SK-N-SH (cell line): ENCODE measurements at regions not wholly inside any gene's neighbourhood (a gene's known extent, or its start where the extent isn't known, plus 50 kb on each side); places are given as distances from the start of the nearest gene placed in this dataset.

Experiments
- CTCF ChIA-PET: fragments of 300-600, 350-600 bp; formaldehyde crosslinking; extraction: SDS; loops from one replicate; lab custom pipeline; 2021; lab: Yijun Ruan, JAX
- POLR2A ChIA-PET: fragments of 350-600 bp; sonication (Branson Sonifier 250); formaldehyde crosslinking; extraction: SDS; loops from one replicate; lab custom pipeline; 2020; ENCODE audit warnings: antibody characterized with exemption, inconsistent platforms; lab: Yijun Ruan, JAX
- DNase-seq: peaks from one replicate; pipeline ENCODE4 v3.0.0; 2012
- H2AFZ ChIP-seq: fragments of 200-600 bp; sonication (generic); 2 replicates; pipeline ENCODE4 v1.8.1; 2016; ENCODE audit warnings: antibody characterized with exemption, mild to moderate bottlenecking, low read depth
- H3F3A ChIP-seq: fragments of 200-600 bp; sonication (generic); replicated peaks from 2 replicates; pipeline ENCODE3; 2016; ENCODE audit warnings: antibody characterized with exemption, mild to moderate bottlenecking; ENCODE audit not compliant: insufficient read depth
- H3K27ac ChIP-seq, 2 experiments: fragments of 200-500 bp in 1 of 2; fragments of 200-600 bp in 1 of 2; sonication (Bioruptor generic) in 1 of 2; sonication (generic), shearing (Covaris generic) in 1 of 2; 2 replicates each; pipeline versions ENCODE4 v1.5.1 to v1.6.1; 2014 to 2016; ENCODE audit warnings: low read depth in 2 of 2, inconsistent platforms in 1 of 2, low read length in 1 of 2, mild to moderate bottlenecking in 1 of 2, mixed read lengths in 1 of 2
- H3K27me3 ChIP-seq: fragments of 200-600 bp; sonication (generic), shearing (Covaris generic); 2 replicates; pipeline ENCODE4 v1.6.1; 2016; ENCODE audit warnings: mixed run types; ENCODE audit not compliant: insufficient read depth
- H3K36me3 ChIP-seq, 2 experiments: fragments of 200-500 bp in 1 of 2; fragments of 200-600 bp in 1 of 2; sonication (Bioruptor generic) in 1 of 2; sonication (generic) in 1 of 2; replicated peaks in 1 of 2; 2 replicates each; pipeline versions ENCODE3 to v1.5.1; 2014 to 2016; ENCODE audit warnings: low read length in 1 of 2, mild to moderate bottlenecking in 1 of 2; ENCODE audit not compliant: insufficient read depth in 2 of 2, control insufficient read depth in 1 of 2
- H3K4me1 ChIP-seq, 2 experiments: fragments of 200-500 bp in 1 of 2; fragments of 200-600 bp in 1 of 2; sonication (Bioruptor generic) in 1 of 2; sonication (generic), shearing (Covaris generic) in 1 of 2; 2 replicates each; pipeline versions ENCODE4 v1.5.1 to v1.6.1; 2014 to 2016; ENCODE audit warnings: low read depth in 1 of 2, low read length in 1 of 2, mixed run types in 1 of 2; ENCODE audit not compliant: insufficient read depth in 2 of 2, control insufficient read depth in 1 of 2
- H3K4me2 ChIP-seq: fragments of 200-600 bp; sonication (generic), shearing (Covaris generic); 2 replicates; pipeline ENCODE4 v1.6.1; 2017; ENCODE audit warnings: mixed run types
- H3K4me3 ChIP-seq, 2 experiments: fragments of 200-500 bp in 1 of 2; fragments of 200-600 bp in 1 of 2; sonication (Bioruptor generic) in 1 of 2; sonication (generic), shearing (Covaris generic) in 1 of 2; 2 replicates each; pipeline versions ENCODE4 v1.5.1 to v1.8.1; 2014 to 2016; ENCODE audit warnings: low read depth in 2 of 2, inconsistent platforms in 1 of 2, low read length in 1 of 2, mild to moderate bottlenecking in 1 of 2, mixed read lengths in 1 of 2, moderate library complexity in 1 of 2
- H3K79me2 ChIP-seq: fragments of 200-600 bp; sonication (generic); 2 replicates; pipeline ENCODE4 v1.8.1; 2017; ENCODE audit warnings: mild to moderate bottlenecking; ENCODE audit not compliant: insufficient read depth
- H3K9ac ChIP-seq: fragments of 200-600 bp; sonication (generic); 2 replicates; pipeline ENCODE4 v1.6.1; 2017; ENCODE audit warnings: mixed run types
- H3K9me2 ChIP-seq: fragments of 200-600 bp; sonication (generic); 2 replicates; pipeline ENCODE4 v1.6.1; 2017; ENCODE audit warnings: mixed run types
- H3K9me3 ChIP-seq: fragments of 200-600 bp; sonication (generic); 2 replicates; pipeline ENCODE4 v1.6.1; 2017; ENCODE audit warnings: mixed run types, mild to moderate bottlenecking, moderate library complexity
- H4K20me1 ChIP-seq: fragments of 200-600 bp; sonication (generic); 2 replicates; pipeline ENCODE4 v1.6.1; 2017; ENCODE audit warnings: mild to moderate bottlenecking, mixed run types; ENCODE audit not compliant: insufficient read depth
- CHD2 ChIP-seq: fragments of 150-350 bp; IDR thresholded peaks from 2 replicates; pipeline ENCODE4 v1.6.1; 2018; ENCODE audit warnings: low read length; ENCODE audit not compliant: partially characterized antibody
- ELF1 ChIP-seq: IDR thresholded peaks from 2 replicates; pipeline ENCODE4 v1.4.0; 2012
- EP300 ChIP-seq, 2 experiments: IDR thresholded peaks; 2 replicates each; pipeline versions ENCODE4 v1.4.0 to v1.6.1; 2012; ENCODE audit warnings: borderline replicate concordance in 1 of 2, low read depth in 1 of 2, low read length in 1 of 2
- EZH2phosphoT487 ChIP-seq: fragments of 200-600 bp; sonication (generic); IDR thresholded peaks from 2 replicates; pipeline ENCODE4 v1.6.1; 2017; ENCODE audit warnings: low read depth, mixed run types, mild to moderate bottlenecking, antibody characterized with exemption, moderate library complexity, borderline replicate concordance
- MAX ChIP-seq: IDR thresholded peaks from 2 replicates; pipeline ENCODE4 v1.4.0; 2012; ENCODE audit warnings: low read depth
- RAD21 ChIP-seq: IDR thresholded peaks from 2 replicates; pipeline ENCODE4 v1.6.1; 2012; ENCODE audit warnings: mild to moderate bottlenecking, low read length
- TAF1 ChIP-seq: IDR thresholded peaks from 2 replicates; pipeline ENCODE4 v1.6.1; 2012; ENCODE audit warnings: low read depth, mild to moderate bottlenecking, low read length, moderate library complexity, borderline replicate concordance
- ZBTB33 ChIP-seq: IDR thresholded peaks from 2 replicates; pipeline ENCODE4 v1.4.0; 2012; ENCODE audit warnings: low read depth, borderline replicate concordance
- WGBS: methylation state at CpG from one replicate; pipeline ENCODE4 v1.1.6; 2017; ENCODE audit warnings: low lambda C conversion rate; 5-methylcytosine and 5-hydroxymethylcytosine counted together
- TF ChIP-seq, protein P1 (sequence below): fragments of 200-600 bp; sonication (generic); IDR thresholded peaks from 2 replicates; pipeline ENCODE4 v1.6.1; 2017; ENCODE audit warnings: antibody characterized with exemption, mild to moderate bottlenecking, moderate library complexity
- TF ChIP-seq, protein P2 (sequence below): fragments of 150-350 bp; IDR thresholded peaks from 2 replicates; pipeline ENCODE4 v1.6.1; 2016; ENCODE audit warnings: mild to moderate bottlenecking, low read depth, low read length
- TF ChIP-seq, protein P3 (sequence below): IDR thresholded peaks from 2 replicates; pipeline ENCODE4 v1.4.0; 2012; ENCODE audit warnings: low read depth, borderline replicate concordance

GRCh38 chr15:61299075-61299763 is 70.1 kb upstream of the RORA start (continued):
- TF ChIP-seq, protein P1, sequence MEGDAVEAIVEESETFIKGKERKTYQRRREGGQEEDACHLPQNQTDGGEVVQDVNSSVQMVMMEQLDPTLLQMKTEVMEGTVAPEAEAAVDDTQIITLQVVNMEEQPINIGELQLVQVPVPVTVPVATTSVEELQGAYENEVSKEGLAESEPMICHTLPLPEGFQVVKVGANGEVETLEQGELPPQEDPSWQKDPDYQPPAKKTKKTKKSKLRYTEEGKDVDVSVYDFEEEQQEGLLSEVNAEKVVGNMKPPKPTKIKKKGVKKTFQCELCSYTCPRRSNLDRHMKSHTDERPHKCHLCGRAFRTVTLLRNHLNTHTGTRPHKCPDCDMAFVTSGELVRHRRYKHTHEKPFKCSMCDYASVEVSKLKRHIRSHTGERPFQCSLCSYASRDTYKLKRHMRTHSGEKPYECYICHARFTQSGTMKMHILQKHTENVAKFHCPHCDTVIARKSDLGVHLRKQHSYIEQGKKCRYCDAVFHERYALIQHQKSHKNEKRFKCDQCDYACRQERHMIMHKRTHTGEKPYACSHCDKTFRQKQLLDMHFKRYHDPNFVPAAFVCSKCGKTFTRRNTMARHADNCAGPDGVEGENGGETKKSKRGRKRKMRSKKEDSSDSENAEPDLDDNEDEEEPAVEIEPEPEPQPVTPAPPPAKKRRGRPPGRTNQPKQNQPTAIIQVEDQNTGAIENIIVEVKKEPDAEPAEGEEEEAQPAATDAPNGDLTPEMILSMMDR, result no peak
- TF ChIP-seq, protein P2, sequence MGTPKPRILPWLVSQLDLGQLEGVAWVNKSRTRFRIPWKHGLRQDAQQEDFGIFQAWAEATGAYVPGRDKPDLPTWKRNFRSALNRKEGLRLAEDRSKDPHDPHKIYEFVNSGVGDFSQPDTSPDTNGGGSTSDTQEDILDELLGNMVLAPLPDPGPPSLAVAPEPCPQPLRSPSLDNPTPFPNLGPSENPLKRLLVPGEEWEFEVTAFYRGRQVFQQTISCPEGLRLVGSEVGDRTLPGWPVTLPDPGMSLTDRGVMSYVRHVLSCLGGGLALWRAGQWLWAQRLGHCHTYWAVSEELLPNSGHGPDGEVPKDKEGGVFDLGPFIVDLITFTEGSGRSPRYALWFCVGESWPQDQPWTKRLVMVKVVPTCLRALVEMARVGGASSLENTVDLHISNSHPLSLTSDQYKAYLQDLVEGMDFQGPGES, result no peak
- no peak for TF ChIP-seq MAX
- TF ChIP-seq CHD2, result no peak
- TF ChIP-seq, protein P3, sequence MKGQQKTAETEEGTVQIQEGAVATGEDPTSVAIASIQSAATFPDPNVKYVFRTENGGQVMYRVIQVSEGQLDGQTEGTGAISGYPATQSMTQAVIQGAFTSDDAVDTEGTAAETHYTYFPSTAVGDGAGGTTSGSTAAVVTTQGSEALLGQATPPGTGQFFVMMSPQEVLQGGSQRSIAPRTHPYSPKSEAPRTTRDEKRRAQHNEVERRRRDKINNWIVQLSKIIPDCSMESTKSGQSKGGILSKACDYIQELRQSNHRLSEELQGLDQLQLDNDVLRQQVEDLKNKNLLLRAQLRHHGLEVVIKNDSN, result no peak
- TF ChIP-seq ELF1, result no peak

DNA sequence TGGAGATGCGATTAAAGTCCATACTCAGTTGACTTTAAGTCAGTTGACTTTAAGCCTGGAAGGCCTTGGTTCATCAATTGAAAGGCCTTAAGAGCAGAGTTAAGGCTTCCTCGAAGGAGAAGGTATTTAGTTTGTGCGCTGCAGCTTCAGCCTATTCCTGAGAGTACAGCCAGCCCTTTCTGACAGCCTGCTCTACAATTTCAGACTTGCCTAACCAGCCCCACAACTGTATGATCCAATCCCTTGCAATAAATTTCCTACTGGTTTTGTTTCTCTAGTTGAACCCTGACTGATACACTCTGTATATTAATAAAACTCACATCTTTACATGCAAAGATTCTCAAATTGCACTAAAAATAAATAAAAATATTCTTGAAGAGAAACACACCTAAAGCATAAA is 66.1 kb upstream of the RORA start:
- Histone ChIP-seq H3K9ac (no peak overlapping the region), H3K4me2 (no peak overlapping the region), H3K4me3 (no peak overlapping the region), H3K27ac (no peak overlapping the region), H3K9me3 (no peaks in the 10 kb centered on the region), H3K79me2 (no peaks in the 10 kb centered on the region), H3F3A (no peaks in the 10 kb centered on the region), H3K27me3 (no peaks in the 10 kb centered on the region), H2AFZ (no peak overlapping the region), H4K20me1 (no peaks in the 10 kb centered on the region), H3K4me1 (no peaks in the 10 kb centered on the region), H3K9me2 (no peaks in the 10 kb centered on the region)
- ChIA-PET CTCF (no interaction called here), POLR2A (no interaction called here)
- no peak for DNase-seq
- WGBS, result 39% methylated on average over 3 of the region's 3 CpGs
- no peak for TF ChIP-seq ZBTB33
- no peak for TF ChIP-seq CHD2
- no peak for TF ChIP-seq TAF1
- no peak for TF ChIP-seq RAD21
- no peak for TF ChIP-seq EP300 (IDR thresholded peaks at IDR 0.05; ENCODE audit: borderline replicate concordance in 1 of 2, low read depth in 1 of 2, low read length in 1 of 2)
- no peak for TF ChIP-seq EZH2phosphoT487
- TF ChIP-seq, all 33 proteins: peak for 0
- no peaks in the 10 kb centered on the region for H3K36me3 ChIP-seq
